HCT116 (cell line): ENCODE measurements at regions not wholly inside any gene's neighbourhood (a gene's known extent, or its start where the extent isn't known, plus 50 kb on each side); places are given as distances from the start of the nearest gene placed in this dataset.

Experiments
- CBX3 ChIP-seq: IDR thresholded peaks from 2 replicates; pipeline ENCODE4 v1.6.1; 2012; ENCODE audit warnings: low read depth
- CTCF ChIP-seq, 3 experiments: fragments of 200-600 bp in 1 of 3; sonication (generic) in 1 of 3; IDR thresholded peaks in 2 of 3; conservative IDR thresholded peaks in 1 of 3; 2 replicates each; pipeline ENCODE4 v1.5.1; 2012 to 2017; ENCODE audit warnings: low read depth in 2 of 3, low read length in 2 of 3, antibody characterized with exemption in 1 of 3, borderline replicate concordance in 1 of 3, control low read depth in 1 of 3, mild to moderate bottlenecking in 1 of 3, mixed read lengths in 1 of 3, mixed run types in 1 of 3, moderate library complexity in 1 of 3; ENCODE audit not compliant: insufficient read depth in 1 of 3
- EZH2 ChIP-seq: fragments of 200-600 bp; sonication (generic); IDR thresholded peaks from 2 replicates; pipeline ENCODE4 v1.6.1; 2017; ENCODE audit warnings: antibody characterized with exemption, mixed run types
- EZH2phosphoT487 ChIP-seq: fragments of 200-600 bp; IDR thresholded peaks from 2 replicates; pipeline ENCODE4 v1.6.1; 2018; ENCODE audit warnings: antibody characterized with exemption, borderline replicate concordance
- JUND ChIP-seq: IDR thresholded peaks from 2 replicates; pipeline ENCODE4 v1.6.1; 2012
- MAX ChIP-seq: IDR thresholded peaks from 2 replicates; pipeline ENCODE4 v1.6.1; 2012
- POLR2A ChIP-seq: IDR thresholded peaks from 2 replicates; pipeline ENCODE4 v1.7.0; 2011; ENCODE audit warnings: borderline replicate concordance; ENCODE audit not compliant: insufficient read depth, insufficient read length; ENCODE audit errors: extremely low read depth
- POLR2AphosphoS5 ChIP-seq: IDR thresholded peaks from 2 replicates; pipeline ENCODE4 v1.6.1; 2011; ENCODE audit warnings: mild to moderate bottlenecking, low read depth, low read length, moderate library complexity
- ZFX ChIP-seq: fragments of 450-650 bp; IDR thresholded peaks from 2 replicates; pipeline ENCODE4 v1.6.1; 2017
- TF ChIP-seq, protein P1 (sequence below): IDR thresholded peaks from 2 replicates; pipeline ENCODE4 v1.6.1; 2012; ENCODE audit warnings: low read depth

- TF ChIP-seq POLR2A, result no peak
- no peak for TF ChIP-seq MAX
- no peak for TF ChIP-seq CTCF (IDR thresholded peaks at IDR 0.05 in 2 of 3, conservative IDR thresholded peaks at IDR 0.05 in 1 of 3; ENCODE audit: borderline replicate concordance in 1 of 3, insufficient read depth in 1 of 3, low read depth in 2 of 3, low read length in 2 of 3)
- no peak for TF ChIP-seq ZFX
- TF ChIP-seq POLR2AphosphoS5, result no peak
- no peak for TF ChIP-seq CBX3
- TF ChIP-seq, protein P1, sequence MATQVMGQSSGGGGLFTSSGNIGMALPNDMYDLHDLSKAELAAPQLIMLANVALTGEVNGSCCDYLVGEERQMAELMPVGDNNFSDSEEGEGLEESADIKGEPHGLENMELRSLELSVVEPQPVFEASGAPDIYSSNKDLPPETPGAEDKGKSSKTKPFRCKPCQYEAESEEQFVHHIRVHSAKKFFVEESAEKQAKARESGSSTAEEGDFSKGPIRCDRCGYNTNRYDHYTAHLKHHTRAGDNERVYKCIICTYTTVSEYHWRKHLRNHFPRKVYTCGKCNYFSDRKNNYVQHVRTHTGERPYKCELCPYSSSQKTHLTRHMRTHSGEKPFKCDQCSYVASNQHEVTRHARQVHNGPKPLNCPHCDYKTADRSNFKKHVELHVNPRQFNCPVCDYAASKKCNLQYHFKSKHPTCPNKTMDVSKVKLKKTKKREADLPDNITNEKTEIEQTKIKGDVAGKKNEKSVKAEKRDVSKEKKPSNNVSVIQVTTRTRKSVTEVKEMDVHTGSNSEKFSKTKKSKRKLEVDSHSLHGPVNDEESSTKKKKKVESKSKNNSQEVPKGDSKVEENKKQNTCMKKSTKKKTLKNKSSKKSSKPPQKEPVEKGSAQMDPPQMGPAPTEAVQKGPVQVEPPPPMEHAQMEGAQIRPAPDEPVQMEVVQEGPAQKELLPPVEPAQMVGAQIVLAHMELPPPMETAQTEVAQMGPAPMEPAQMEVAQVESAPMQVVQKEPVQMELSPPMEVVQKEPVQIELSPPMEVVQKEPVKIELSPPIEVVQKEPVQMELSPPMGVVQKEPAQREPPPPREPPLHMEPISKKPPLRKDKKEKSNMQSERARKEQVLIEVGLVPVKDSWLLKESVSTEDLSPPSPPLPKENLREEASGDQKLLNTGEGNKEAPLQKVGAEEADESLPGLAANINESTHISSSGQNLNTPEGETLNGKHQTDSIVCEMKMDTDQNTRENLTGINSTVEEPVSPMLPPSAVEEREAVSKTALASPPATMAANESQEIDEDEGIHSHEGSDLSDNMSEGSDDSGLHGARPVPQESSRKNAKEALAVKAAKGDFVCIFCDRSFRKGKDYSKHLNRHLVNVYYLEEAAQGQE, result no peak
- no peak for TF ChIP-seq JUND
- TF ChIP-seq EZH2phosphoT487, result no peak
- no peak for TF ChIP-seq EZH2
Observed at GRCh38 chr13:74841651-74842050, 640.3 kb downstream of the TBC1D4 start.
